ENCODE measurements at regions not wholly inside any gene's neighbourhood (a gene's known extent, or its start where the extent isn't known, plus 50 kb on each side); places are given as distances from the start of the nearest gene placed in this dataset.

DNA sequence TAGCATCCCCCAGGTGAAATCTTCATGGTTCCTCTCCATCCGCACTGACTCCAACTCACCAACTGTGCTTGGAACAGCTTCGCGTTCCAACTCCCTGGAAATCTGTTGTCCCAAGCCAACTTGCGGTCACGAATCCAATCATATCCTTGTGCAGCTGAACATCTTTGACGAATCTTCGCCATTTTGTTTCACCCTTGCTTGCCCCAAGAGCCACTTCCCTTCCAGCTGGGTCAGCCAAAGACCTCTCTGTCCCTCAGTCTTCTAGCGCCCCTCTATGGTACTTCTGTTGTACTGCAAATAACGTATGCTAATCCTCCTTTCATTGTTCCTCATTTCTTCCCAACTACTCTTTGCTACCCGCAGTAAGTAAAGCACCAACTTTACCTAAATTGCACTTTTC is 61.0 kb upstream of the TARS1 start (continued):
- TF ChIP-seq NCOA4 (IDR thresholded peaks at IDR 0.05; ENCODE audit: partially characterized antibody) (no peak), ZKSCAN8 (CRISPR knock-in tag; IDR thresholded peaks at IDR 0.05) (no peak), RAD21 (CRISPR knock-in tag; conservative IDR thresholded peaks at IDR 0.05 in 1 of 2, IDR thresholded peaks at IDR 0.05 in 1 of 2) (peak in 1 of 2 experiments; percentile 68; a peak in 3 of 4 replicates), ZNF696 (CRISPR knock-in tag; conservative IDR thresholded peaks at IDR 0.05) (no peak), ZNF134 (CRISPR knock-in tag; conservative IDR thresholded peaks at IDR 0.05) (no peak), EHMT2 (IDR thresholded peaks at IDR 0.05) (peak; percentile 23; the same call in 1 of the 2 replicates), ETV6 (IDR thresholded peaks at IDR 0.05; ENCODE audit: borderline replicate concordance in 1 of 2, low read depth in 2 of 2, low read length in 1 of 2) (no peak), ETV6 (CRISPR knock-in tag; IDR thresholded peaks at IDR 0.05; ENCODE audit: borderline replicate concordance) (no peak), SPI1 (IDR thresholded peaks at IDR 0.05; ENCODE audit: borderline replicate concordance, low read depth, low read length) (0 out of 2 replicates have a peak, but pooled peaks have one; percentile 41)
- TF ChIP-seq, protein P1, sequence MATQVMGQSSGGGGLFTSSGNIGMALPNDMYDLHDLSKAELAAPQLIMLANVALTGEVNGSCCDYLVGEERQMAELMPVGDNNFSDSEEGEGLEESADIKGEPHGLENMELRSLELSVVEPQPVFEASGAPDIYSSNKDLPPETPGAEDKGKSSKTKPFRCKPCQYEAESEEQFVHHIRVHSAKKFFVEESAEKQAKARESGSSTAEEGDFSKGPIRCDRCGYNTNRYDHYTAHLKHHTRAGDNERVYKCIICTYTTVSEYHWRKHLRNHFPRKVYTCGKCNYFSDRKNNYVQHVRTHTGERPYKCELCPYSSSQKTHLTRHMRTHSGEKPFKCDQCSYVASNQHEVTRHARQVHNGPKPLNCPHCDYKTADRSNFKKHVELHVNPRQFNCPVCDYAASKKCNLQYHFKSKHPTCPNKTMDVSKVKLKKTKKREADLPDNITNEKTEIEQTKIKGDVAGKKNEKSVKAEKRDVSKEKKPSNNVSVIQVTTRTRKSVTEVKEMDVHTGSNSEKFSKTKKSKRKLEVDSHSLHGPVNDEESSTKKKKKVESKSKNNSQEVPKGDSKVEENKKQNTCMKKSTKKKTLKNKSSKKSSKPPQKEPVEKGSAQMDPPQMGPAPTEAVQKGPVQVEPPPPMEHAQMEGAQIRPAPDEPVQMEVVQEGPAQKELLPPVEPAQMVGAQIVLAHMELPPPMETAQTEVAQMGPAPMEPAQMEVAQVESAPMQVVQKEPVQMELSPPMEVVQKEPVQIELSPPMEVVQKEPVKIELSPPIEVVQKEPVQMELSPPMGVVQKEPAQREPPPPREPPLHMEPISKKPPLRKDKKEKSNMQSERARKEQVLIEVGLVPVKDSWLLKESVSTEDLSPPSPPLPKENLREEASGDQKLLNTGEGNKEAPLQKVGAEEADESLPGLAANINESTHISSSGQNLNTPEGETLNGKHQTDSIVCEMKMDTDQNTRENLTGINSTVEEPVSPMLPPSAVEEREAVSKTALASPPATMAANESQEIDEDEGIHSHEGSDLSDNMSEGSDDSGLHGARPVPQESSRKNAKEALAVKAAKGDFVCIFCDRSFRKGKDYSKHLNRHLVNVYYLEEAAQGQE (IDR thresholded peaks at IDR 0.05; ENCODE audit: borderline replicate concordance): peak; percentile 17; the same call in 1 of the 2 replicates
- TF ChIP-seq, protein P1 (CRISPR knock-in tag; IDR thresholded peaks at IDR 0.05; ENCODE audit: low read depth): no peak
- TF ChIP-seq, protein P2, sequence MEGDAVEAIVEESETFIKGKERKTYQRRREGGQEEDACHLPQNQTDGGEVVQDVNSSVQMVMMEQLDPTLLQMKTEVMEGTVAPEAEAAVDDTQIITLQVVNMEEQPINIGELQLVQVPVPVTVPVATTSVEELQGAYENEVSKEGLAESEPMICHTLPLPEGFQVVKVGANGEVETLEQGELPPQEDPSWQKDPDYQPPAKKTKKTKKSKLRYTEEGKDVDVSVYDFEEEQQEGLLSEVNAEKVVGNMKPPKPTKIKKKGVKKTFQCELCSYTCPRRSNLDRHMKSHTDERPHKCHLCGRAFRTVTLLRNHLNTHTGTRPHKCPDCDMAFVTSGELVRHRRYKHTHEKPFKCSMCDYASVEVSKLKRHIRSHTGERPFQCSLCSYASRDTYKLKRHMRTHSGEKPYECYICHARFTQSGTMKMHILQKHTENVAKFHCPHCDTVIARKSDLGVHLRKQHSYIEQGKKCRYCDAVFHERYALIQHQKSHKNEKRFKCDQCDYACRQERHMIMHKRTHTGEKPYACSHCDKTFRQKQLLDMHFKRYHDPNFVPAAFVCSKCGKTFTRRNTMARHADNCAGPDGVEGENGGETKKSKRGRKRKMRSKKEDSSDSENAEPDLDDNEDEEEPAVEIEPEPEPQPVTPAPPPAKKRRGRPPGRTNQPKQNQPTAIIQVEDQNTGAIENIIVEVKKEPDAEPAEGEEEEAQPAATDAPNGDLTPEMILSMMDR (IDR thresholded peaks at IDR 0.05 in 2 of 3, conservative IDR thresholded peaks at IDR 0.05 in 1 of 3; ENCODE audit: insufficient read depth in 2 of 3, low read depth in 1 of 3, low read length in 3 of 3): peak; percentile 55 to 68 (median 60)
- TF ChIP-seq, protein P3, sequence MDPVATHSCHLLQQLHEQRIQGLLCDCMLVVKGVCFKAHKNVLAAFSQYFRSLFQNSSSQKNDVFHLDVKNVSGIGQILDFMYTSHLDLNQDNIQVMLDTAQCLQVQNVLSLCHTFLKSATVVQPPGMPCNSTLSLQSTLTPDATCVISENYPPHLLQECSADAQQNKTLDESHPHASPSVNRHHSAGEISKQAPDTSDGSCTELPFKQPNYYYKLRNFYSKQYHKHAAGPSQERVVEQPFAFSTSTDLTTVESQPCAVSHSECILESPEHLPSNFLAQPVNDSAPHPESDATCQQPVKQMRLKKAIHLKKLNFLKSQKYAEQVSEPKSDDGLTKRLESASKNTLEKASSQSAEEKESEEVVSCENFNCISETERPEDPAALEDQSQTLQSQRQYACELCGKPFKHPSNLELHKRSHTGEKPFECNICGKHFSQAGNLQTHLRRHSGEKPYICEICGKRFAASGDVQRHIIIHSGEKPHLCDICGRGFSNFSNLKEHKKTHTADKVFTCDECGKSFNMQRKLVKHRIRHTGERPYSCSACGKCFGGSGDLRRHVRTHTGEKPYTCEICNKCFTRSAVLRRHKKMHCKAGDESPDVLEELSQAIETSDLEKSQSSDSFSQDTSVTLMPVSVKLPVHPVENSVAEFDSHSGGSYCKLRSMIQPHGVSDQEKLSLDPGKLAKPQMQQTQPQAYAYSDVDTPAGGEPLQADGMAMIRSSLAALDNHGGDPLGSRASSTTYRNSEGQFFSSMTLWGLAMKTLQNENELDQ (CRISPR knock-in tag; IDR thresholded peaks at IDR 0.05; ENCODE audit: borderline replicate concordance): no peak
